ENCODE measurements at regions not wholly inside any gene's neighbourhood (a gene's known extent, or its start where the extent isn't known, plus 50 kb on each side); places are given as distances from the start of the nearest gene placed in this dataset.
"Not testable (repeated sequence)": the region's sequence is repeated elsewhere in the genome, so short reads cannot be mapped to it uniquely, and the experiment has no call there.

GRCh38 chrX:73940893-73941470 lies 88.5 kb upstream of the XIST start:
- H3K9me3 ChIP-seq (replicated peaks; ENCODE audit: low read length), result no peaks in the 10 kb centered on the region
- no peaks in the 10 kb centered on the region for H3K27me3 ChIP-seq (ENCODE audit: control insufficient read depth, insufficient read depth, low read length)
- no peak overlapping the region for H3K9ac ChIP-seq (ENCODE audit: low read depth, low read length)
- no peak overlapping the region for H3K4me3 ChIP-seq (ENCODE audit: low read length)
- no peaks in the 10 kb centered on the region for H3K36me3 ChIP-seq (ENCODE audit: insufficient read depth, low read length)
- peaks cover 5% of the 10 kb centered on the region for H3K4me1 ChIP-seq (ENCODE audit: control insufficient read depth, insufficient read depth, low read length)
- no peak overlapping the region for H3K4me2 ChIP-seq (ENCODE audit: low read length)

GRCh38 chrX:73937843-73938242 lies 85.3 kb upstream of the XIST start:
- not testable (repeated sequence) for H3K4me3 ChIP-seq (ENCODE audit: low read length); H3K36me3 ChIP-seq (ENCODE audit: insufficient read depth, low read length); H3K4me2 ChIP-seq (ENCODE audit: low read length); H3K4me1 ChIP-seq (ENCODE audit: control insufficient read depth, insufficient read depth, low read length); H3K27me3 ChIP-seq (ENCODE audit: control insufficient read depth, insufficient read depth, low read length); H3K9ac ChIP-seq (ENCODE audit: low read depth, low read length); H3K9me3 ChIP-seq (replicated peaks; ENCODE audit: low read length)

- no peak overlapping the region for H3K4me3 ChIP-seq (ENCODE audit: low read length)
- H3K4me2 ChIP-seq (ENCODE audit: low read length), result no peak overlapping the region
- no peaks in the 10 kb centered on the region for H3K27me3 ChIP-seq (ENCODE audit: control insufficient read depth, insufficient read depth, low read length)
- no peaks in the 10 kb centered on the region for H3K4me1 ChIP-seq (ENCODE audit: control insufficient read depth, insufficient read depth, low read length)
- no peaks in the 10 kb centered on the region for H3K36me3 ChIP-seq (ENCODE audit: insufficient read depth, low read length)
- H3K9me3 ChIP-seq (replicated peaks; ENCODE audit: low read length), result no peaks in the 10 kb centered on the region
- no peak overlapping the region for H3K9ac ChIP-seq (ENCODE audit: low read depth, low read length)
Observed at GRCh38 chrX:73932522-73932921, 80.0 kb upstream of the XIST start.

GRCh38 chrX:73930300-73930699 lies 77.8 kb upstream of the XIST start:
- Histone ChIP-seq H3K4me1 (ENCODE audit: control insufficient read depth, insufficient read depth, low read length) (no peaks in the 10 kb centered on the region), H3K4me2 (ENCODE audit: low read length) (no peak overlapping the region), H3K9ac (ENCODE audit: low read depth, low read length) (no peak overlapping the region), H3K9me3 (replicated peaks; ENCODE audit: low read length) (no peaks in the 10 kb centered on the region), H3K27me3 (ENCODE audit: control insufficient read depth, insufficient read depth, low read length) (no peaks in the 10 kb centered on the region), H3K36me3 (ENCODE audit: insufficient read depth, low read length) (no peaks in the 10 kb centered on the region), H3K4me3 (ENCODE audit: low read length) (no peak overlapping the region)

- Histone ChIP-seq H3K4me1 (ENCODE audit: control insufficient read depth, insufficient read depth, low read length) (peaks cover 25% of the 10 kb centered on the region), H3K27me3 (ENCODE audit: control insufficient read depth, insufficient read depth, low read length) (peaks cover 3% of the 10 kb centered on the region), H3K9ac (ENCODE audit: low read depth, low read length) (no peak overlapping the region), H3K4me3 (ENCODE audit: low read length) (no peak overlapping the region), H3K4me2 (ENCODE audit: low read length) (peak overlapping the region; percentile 14), H3K36me3 (ENCODE audit: insufficient read depth, low read length) (no peaks in the 10 kb centered on the region), H3K9me3 (replicated peaks; ENCODE audit: low read length) (no peaks in the 10 kb centered on the region)
Observed at GRCh38 chrX:73922856-73923455, 70.4 kb upstream of the XIST start.

- peaks cover 40% of the 10 kb centered on the region for H3K4me1 ChIP-seq (ENCODE audit: control insufficient read depth, insufficient read depth, low read length)
Observed at GRCh38 chrX:73916931-73917667, 64.6 kb upstream of the XIST start.

GRCh38 chrX:73916489-73916888 lies 64.0 kb upstream of the XIST start:
- Histone ChIP-seq H3K36me3 (ENCODE audit: insufficient read depth, low read length) (no peaks in the 10 kb centered on the region), H3K4me1 (ENCODE audit: control insufficient read depth, insufficient read depth, low read length) (peaks cover 40% of the 10 kb centered on the region), H3K9me3 (replicated peaks; ENCODE audit: low read length) (no peaks in the 10 kb centered on the region), H3K4me2 (ENCODE audit: low read length) (peak overlapping the region; percentile 29), H3K4me3 (ENCODE audit: low read length) (no peak overlapping the region), H3K9ac (ENCODE audit: low read depth, low read length) (peak overlapping the region; percentile 52), H3K27me3 (ENCODE audit: control insufficient read depth, insufficient read depth, low read length) (no peaks in the 10 kb centered on the region)

More at GRCh38 chrX:73916931-73917667, 64.6 kb upstream of the XIST start:
- H3K9me3 ChIP-seq (replicated peaks; ENCODE audit: low read length), result no peaks in the 10 kb centered on the region
- H3K9ac ChIP-seq (ENCODE audit: low read depth, low read length), result peak overlapping the region; percentile 77
- no peaks in the 10 kb centered on the region for H3K27me3 ChIP-seq (ENCODE audit: control insufficient read depth, insufficient read depth, low read length)
- no peaks in the 10 kb centered on the region for H3K36me3 ChIP-seq (ENCODE audit: insufficient read depth, low read length)
- H3K4me3 ChIP-seq (ENCODE audit: low read length), result peak overlapping the region; percentile 7
- H3K4me2 ChIP-seq (ENCODE audit: low read length), result peak overlapping the region; percentile 69

- H3K9me3 ChIP-seq (replicated peaks; ENCODE audit: low read length); H3K27me3 ChIP-seq (ENCODE audit: control insufficient read depth, insufficient read depth, low read length); H3K36me3 ChIP-seq (ENCODE audit: insufficient read depth, low read length); H3K4me3 ChIP-seq (ENCODE audit: low read length); H3K9ac ChIP-seq (ENCODE audit: low read depth, low read length); H3K4me2 ChIP-seq (ENCODE audit: low read length): not testable (repeated sequence)
- peaks cover 40% of the 10 kb centered on the region for H3K4me1 ChIP-seq (ENCODE audit: control insufficient read depth, insufficient read depth, low read length)
Observed at GRCh38 chrX:73914792-73915191, 62.3 kb upstream of the XIST start.

GRCh38 chrX:73913580-73913979 lies 61.1 kb upstream of the XIST start:
- H3K27me3 ChIP-seq (ENCODE audit: control insufficient read depth, insufficient read depth, low read length), result peaks cover 3% of the 10 kb centered on the region
- no peak overlapping the region for H3K4me2 ChIP-seq (ENCODE audit: low read length)
- H3K9ac ChIP-seq (ENCODE audit: low read depth, low read length), result no peak overlapping the region
- H3K36me3 ChIP-seq (ENCODE audit: insufficient read depth, low read length), result no peaks in the 10 kb centered on the region
- H3K4me3 ChIP-seq (ENCODE audit: low read length), result no peak overlapping the region
- no peaks in the 10 kb centered on the region for H3K9me3 ChIP-seq (replicated peaks; ENCODE audit: low read length)
- peaks cover 32% of the 10 kb centered on the region for H3K4me1 ChIP-seq (ENCODE audit: control insufficient read depth, insufficient read depth, low read length)

- not testable (repeated sequence) for H3K36me3 ChIP-seq (ENCODE audit: insufficient read depth, low read length); H3K9me3 ChIP-seq (replicated peaks; ENCODE audit: low read length); H3K4me3 ChIP-seq (ENCODE audit: low read length); H3K4me2 ChIP-seq (ENCODE audit: low read length); H3K27me3 ChIP-seq (ENCODE audit: control insufficient read depth, insufficient read depth, low read length); H3K9ac ChIP-seq (ENCODE audit: low read depth, low read length)
- peaks cover 17% of the 10 kb centered on the region for H3K4me1 ChIP-seq (ENCODE audit: control insufficient read depth, insufficient read depth, low read length)
Observed at GRCh38 chrX:73911946-73912345, 59.4 kb upstream of the XIST start.

GRCh38 chrX:73905749-73906374 lies 53.3 kb upstream of the XIST start:
- not testable (repeated sequence) for H3K4me2 ChIP-seq (ENCODE audit: low read length); H3K4me3 ChIP-seq (ENCODE audit: low read length); H3K36me3 ChIP-seq (ENCODE audit: insufficient read depth, low read length); H3K9ac ChIP-seq (ENCODE audit: low read depth, low read length); H3K4me1 ChIP-seq (ENCODE audit: control insufficient read depth, insufficient read depth, low read length); H3K9me3 ChIP-seq (replicated peaks; ENCODE audit: low read length)
- peaks cover 17% of the 10 kb centered on the region for H3K27me3 ChIP-seq (ENCODE audit: control insufficient read depth, insufficient read depth, low read length)

Data from skeletal muscle satellite cell (primary cell).